ENCODE measurements at regions not wholly inside any gene's neighbourhood (a gene's known extent, or its start where the extent isn't known, plus 50 kb on each side); places are given as distances from the start of the nearest gene placed in this dataset.
"Not testable (repeated sequence)": the region's sequence is repeated elsewhere in the genome, so short reads cannot be mapped to it uniquely, and the experiment has no call there.

DNA sequence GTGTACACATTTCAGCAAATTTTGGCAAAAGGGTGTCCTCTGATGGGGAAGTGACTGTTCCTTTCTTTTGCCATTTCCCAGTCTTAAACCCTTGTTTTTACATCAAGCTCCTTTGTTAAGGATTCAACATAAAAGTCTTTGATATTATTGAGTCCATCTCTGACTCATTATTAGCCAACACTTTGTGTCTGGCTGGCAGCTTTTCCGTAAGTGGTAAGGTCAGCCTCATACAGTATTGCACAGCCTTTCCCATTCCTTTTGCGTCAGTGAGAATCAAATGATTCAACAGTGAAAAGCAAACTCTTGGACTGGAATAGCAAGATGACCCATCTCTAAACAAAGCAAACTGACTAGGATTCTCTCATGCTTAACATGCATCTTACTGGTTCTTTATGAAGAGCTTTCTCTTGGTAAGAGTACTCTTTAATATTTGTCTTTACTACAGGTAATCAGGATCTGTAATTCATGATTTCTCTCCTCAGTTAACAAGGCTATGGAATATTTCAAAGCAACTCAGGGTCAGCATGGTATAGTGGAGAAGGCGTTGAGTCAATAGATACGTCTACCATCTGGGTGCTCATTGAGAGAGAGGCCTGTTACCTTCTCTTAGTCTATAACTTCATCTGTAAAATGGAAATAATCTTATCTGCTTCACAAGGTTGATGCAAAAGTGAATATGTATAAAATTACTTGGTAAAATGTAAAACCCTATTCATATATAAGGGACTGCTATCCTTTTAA is 183.6 kb downstream of the PRL start:
- Mint-ChIP-seq H3K27ac (no peak overlapping the region), H3K9me3 (no peaks in the 10 kb centered on the region), H3K27me3 (ENCODE audit: low read depth in 3 of 3) (no peaks in the 10 kb centered on the region), H3K4me1 (no peaks in the 10 kb centered on the region), H3K4me3 (no peak overlapping the region), H3K36me3 (no peaks in the 10 kb centered on the region)
- no peak for DNase-seq

DNA sequence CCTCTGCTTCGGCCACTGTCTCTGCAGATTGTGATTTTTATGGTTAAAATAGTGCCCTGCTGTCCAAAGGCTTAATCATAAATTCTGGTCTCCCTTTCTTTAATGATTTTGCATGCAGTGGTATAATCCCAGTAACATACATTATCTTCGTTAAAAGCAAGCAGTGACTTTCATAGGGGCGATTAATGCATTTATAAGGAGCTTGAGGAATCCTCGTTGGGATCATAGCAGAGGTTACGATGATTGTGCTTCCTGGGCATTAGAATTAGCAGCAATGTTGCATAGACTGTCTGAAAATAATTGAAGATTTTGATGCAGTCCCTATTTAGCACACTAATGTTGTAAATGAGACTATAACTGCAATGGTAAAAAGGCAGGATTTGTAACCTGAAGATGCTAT is 181.3 kb downstream of the PRL start:
- Mint-ChIP-seq H3K27ac (no peak overlapping the region), H3K27me3 (ENCODE audit: low read depth in 3 of 3) (peaks cover 0 to 2% (median 0%) of the 10 kb centered on the region in 3 donors), H3K36me3 (no peaks in the 10 kb centered on the region), H3K4me1 (no peaks in the 10 kb centered on the region), H3K9me3 (peaks cover 0 to 7% (median under 1%) of the 10 kb centered on the region in 6 donors), H3K4me3 (no peak overlapping the region)
- no peak for DNase-seq

DNA sequence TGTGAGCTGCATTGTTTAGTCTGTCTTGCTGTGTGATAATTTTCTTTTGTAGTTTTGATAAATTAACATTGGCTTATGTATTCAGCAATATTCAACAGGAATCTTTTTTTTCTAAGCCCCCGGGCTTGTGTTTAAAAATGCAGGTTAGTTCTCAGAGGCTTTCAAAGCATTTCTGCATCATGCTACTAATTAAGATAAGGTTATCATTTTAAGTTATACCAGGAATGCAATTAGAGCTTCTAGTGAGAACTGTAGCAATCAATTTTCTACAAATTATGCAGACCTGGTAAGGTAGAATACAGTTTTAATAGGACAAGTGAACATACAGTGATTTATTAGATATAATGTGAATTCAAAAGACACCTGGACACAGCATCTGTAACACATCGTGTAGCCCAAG is 179.2 kb downstream of the PRL start:
- H3K27me3 Mint-ChIP-seq (ENCODE audit: low read depth in 3 of 3), result peaks cover 0 to 2% (median 0%) of the 10 kb centered on the region in 3 donors
- no peak overlapping the region for H3K27ac Mint-ChIP-seq
- no peaks in the 10 kb centered on the region for H3K4me1 Mint-ChIP-seq
- no peaks in the 10 kb centered on the region for H3K36me3 Mint-ChIP-seq
- DNase-seq, result no peak
- peaks cover 0 to 7% (median under 1%) of the 10 kb centered on the region in 6 donors for H3K9me3 Mint-ChIP-seq
- H3K4me3 Mint-ChIP-seq, result no peak overlapping the region

DNA sequence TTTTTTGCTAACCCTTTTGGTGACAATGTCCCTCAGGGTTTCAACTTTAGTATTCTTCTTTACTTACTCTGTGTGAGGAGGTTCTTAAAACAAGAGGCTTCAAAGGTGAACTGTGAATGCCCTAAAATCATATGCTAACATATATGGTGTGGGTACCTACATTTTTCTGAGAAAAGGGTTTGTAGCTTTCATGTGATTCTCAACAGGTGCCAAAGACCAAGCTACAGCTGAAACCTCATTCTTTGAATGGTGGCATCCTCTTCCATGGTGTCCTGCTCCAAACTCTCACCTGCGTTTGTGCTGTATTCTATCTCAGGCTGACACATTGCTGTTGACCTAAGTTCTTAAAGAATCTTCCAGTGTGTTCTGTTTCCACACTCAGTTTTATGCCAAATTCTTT is 177.3 kb downstream of the PRL start:
- Mint-ChIP-seq H3K27me3 (ENCODE audit: low read depth in 3 of 3) (peaks cover 0 to 2% (median 0%) of the 10 kb centered on the region in 3 donors), H3K4me1 (no peaks in the 10 kb centered on the region), H3K9me3 (peaks cover 0 to 7% (median under 1%) of the 10 kb centered on the region in 6 donors), H3K27ac (no peak overlapping the region), H3K4me3 (no peak overlapping the region), H3K36me3 (no peaks in the 10 kb centered on the region)
- DNase-seq, result no peak

DNA sequence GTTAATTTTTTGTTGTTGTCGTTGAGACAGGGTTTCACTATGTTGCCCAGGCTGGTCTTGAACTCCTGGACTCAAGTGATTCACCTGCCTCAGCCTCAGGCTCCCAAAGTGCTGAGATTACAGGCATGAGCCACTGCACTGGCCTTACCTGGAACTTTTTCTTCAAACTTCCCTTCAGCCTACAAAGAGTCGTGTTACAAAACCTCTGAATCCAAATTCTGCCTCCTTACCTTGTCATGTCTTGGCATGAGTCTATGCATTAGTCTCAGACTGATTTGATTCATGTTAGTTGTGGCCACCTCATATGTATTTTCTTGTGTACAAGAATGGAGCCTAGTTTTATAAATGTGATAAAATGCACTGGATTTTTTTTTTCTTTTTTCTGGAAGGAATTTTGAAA is 172.1 kb downstream of the PRL start:
- Mint-ChIP-seq H3K27ac (no peak overlapping the region), H3K4me3 (no peak overlapping the region)

DNA sequence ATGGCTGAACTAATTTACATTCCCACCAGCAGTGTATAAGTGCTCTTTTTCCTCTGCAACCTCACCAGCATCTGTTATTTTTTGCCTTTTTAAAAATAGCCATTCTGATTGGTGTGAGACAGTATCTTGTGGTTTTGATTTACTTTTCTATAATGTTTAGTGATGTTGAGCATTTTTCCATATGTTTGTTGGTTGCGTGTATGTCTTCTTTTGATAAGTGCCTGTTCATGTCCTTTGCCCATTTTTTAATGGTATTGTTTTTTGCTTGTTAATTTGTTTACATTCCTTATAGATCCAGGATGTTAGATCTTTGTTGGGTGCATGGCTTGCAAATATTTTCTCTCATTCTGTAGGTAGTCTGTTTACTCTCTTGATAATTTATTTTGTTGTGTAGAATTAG is 169.9 kb downstream of the PRL start:
- Mint-ChIP-seq H3K36me3 (peaks cover 0 to 3% (median 0%) of the 10 kb centered on the region in 3 donors), H3K27me3 (ENCODE audit: low read depth in 3 of 3) (peaks cover 0 to 3% (median 1%) of the 10 kb centered on the region in 3 donors), H3K9me3 (peaks cover 1 to 8% (median 4%) of the 10 kb centered on the region in 6 donors), H3K4me1 (no peaks in the 10 kb centered on the region), H3K4me3 (no peak overlapping the region), H3K27ac (no peak overlapping the region)
- DNase-seq, result no peak

More for the DNA sequence above, 172.1 kb downstream of the PRL start:
- no peaks in the 10 kb centered on the region for H3K27me3 Mint-ChIP-seq (ENCODE audit: low read depth in 3 of 3)
- H3K4me1 Mint-ChIP-seq, result no peaks in the 10 kb centered on the region
- DNase-seq, result no peak
- H3K9me3 Mint-ChIP-seq, result peaks cover 0 to 6% (median under 1%) of the 10 kb centered on the region in 6 donors
- H3K36me3 Mint-ChIP-seq, result no peaks in the 10 kb centered on the region

DNA sequence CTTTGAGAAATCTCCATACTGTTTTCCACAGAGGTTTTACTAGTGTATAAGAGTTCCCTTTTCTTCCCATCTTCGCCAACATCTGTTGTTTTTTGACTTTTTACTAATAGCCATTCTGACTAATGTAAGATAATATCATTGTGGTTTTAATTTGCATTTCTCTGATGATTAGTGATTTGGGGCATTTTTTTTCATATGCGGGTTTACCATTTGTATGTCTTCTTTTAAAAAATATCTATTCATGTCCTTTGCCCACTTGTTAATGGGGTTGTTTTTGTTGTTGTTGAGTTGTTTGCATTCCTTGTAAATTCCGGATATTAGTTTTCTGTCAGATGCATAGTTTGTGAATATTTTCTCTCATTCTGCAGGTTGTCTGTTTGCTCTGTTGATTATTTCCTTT is 167.1 kb downstream of the PRL start:
- Mint-ChIP-seq H3K4me3 (no peak overlapping the region), H3K4me1 (no peaks in the 10 kb centered on the region), H3K36me3 (peaks cover 0 to 3% (median 0%) of the 10 kb centered on the region in 3 donors), H3K9me3 (peaks cover 1 to 11% (median 5%) of the 10 kb centered on the region in 6 donors), H3K27ac (no peak overlapping the region), H3K27me3 (ENCODE audit: low read depth in 3 of 3) (peaks cover 0 to 3% (median 1%) of the 10 kb centered on the region in 3 donors)
- DNase-seq, result no peak

DNA sequence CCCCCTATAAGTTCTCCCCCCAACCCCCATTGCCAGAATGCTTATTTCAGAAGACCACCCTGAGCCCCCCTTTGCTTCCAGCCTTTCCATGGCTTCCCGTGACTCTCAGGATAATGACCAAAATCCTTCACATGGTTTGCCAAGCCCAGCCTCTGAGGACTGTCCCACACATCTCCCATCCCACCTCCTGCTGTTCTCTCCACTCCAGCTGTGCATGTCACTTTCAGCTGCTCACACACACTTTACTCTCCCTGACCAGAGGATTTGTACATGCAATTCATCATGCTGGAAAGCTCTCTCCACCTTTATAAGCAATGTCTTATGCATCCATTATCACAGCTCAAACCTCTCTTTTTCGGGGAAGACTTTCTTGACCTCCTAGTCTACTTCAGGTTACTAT is 164.2 kb downstream of the PRL start:
- H3K4me3 Mint-ChIP-seq, result no peak overlapping the region
- H3K27ac Mint-ChIP-seq, result no peak overlapping the region
- H3K27me3 Mint-ChIP-seq (ENCODE audit: low read depth in 3 of 3), result peaks cover 0 to 3% (median 1%) of the 10 kb centered on the region in 3 donors
- no peak for DNase-seq
- peaks cover 0 to 15% (median 5%) of the 10 kb centered on the region in 6 donors for H3K9me3 Mint-ChIP-seq
- H3K4me1 Mint-ChIP-seq, result no peaks in the 10 kb centered on the region
- peaks cover 0 to 3% (median 0%) of the 10 kb centered on the region in 3 donors for H3K36me3 Mint-ChIP-seq

DNA sequence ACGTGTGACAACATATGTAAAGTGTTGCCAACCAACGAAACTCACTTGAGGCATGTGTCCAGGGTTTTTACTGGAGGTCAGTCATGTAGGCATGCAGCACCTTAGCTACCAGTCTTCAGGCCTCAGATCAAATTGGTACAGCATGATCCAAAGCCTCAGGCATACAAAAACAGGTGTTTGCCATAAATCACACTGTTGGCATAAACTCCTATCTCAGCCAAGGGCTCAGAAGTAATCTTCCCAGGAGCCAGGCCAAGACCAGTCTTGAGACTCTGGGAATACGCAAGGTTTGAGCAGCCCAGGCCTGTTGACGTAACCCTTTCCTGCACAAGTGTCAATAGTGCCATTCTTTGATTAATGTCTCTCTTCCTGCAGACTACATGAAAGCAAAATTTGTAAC is 163.5 kb downstream of the PRL start:
- Mint-ChIP-seq H3K9me3 (peaks cover 0 to 15% (median 5%) of the 10 kb centered on the region in 6 donors), H3K27ac (no peak overlapping the region), H3K4me1 (no peaks in the 10 kb centered on the region), H3K27me3 (ENCODE audit: low read depth in 3 of 3) (peaks cover 0 to 3% (median 1%) of the 10 kb centered on the region in 3 donors), H3K36me3 (peaks cover 0 to 3% (median 0%) of the 10 kb centered on the region in 3 donors), H3K4me3 (no peak overlapping the region)
- DNase-seq, result no peak

DNA sequence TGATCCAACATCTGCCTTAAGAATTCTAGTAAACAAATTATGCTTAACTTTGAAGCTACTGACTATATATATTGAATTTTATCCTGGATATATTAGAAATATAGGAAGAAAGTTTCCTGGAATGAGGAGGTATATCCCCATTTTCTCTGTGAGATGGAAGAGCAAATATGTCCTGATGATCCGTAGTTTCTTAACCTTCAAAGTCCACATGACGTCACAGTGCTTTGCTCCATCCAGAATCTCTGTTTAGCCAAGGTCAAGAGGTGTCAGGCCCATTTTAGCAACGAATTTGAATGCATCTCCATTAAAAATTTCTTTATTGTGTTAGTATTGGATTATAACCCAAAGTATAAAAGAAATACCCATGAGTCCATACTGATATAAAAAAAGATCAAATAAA is 162.5 kb downstream of the PRL start:
- peaks cover 0 to 3% (median 0%) of the 10 kb centered on the region in 3 donors for H3K36me3 Mint-ChIP-seq
- H3K27me3 Mint-ChIP-seq (ENCODE audit: low read depth in 3 of 3), result peaks cover 0 to 3% (median 1%) of the 10 kb centered on the region in 3 donors
- H3K4me1 Mint-ChIP-seq, result no peaks in the 10 kb centered on the region
- H3K9me3 Mint-ChIP-seq, result peaks cover 0 to 14% (median 5%) of the 10 kb centered on the region in 6 donors
- no peak for DNase-seq
- no peak overlapping the region for H3K27ac Mint-ChIP-seq
- no peak overlapping the region for H3K4me3 Mint-ChIP-seq

DNA sequence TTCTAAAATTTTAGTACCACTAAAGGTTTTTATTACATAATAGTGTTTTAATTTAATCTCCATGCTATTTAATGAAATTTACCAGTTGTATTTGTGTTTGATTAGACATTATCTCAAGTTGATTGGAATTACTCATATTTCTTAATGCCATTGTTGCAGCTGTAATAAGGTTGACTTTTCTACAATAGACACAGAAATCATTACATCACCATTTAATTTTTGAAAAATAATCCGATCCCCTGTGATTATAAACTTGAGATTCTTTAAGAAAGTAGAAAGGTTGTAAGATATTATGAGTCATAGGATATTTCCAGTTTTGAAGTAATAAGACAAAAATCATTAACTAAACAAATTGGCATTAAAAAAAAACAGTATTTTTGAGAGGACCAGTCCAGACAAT is 161.4 kb downstream of the PRL start:
- DNase-seq, result no peak
- H3K4me3 Mint-ChIP-seq, result no peak overlapping the region

DNA sequence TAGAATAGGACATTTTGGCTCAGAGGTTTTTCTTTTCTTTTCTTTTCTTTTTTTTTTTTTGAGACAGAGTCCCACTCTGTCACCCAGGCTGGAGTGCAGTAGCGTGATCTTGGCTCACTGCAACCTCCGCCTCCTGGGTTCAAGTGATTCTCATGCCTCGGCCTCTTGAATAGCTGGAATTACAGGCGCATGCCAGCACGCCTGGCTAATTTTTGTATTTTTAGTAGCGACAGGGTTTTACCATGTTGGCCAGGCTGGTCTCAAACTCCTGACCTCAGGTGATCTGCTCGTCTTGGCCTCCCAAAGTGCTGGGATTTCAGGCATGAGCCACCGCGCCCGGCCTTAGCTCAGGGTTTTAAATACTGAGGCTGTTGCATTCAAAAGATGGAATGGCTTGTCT is 156.1 kb downstream of the PRL start:
- DNase-seq; H3K4me1 Mint-ChIP-seq; H3K36me3 Mint-ChIP-seq; H3K9me3 Mint-ChIP-seq; H3K4me3 Mint-ChIP-seq; H3K27me3 Mint-ChIP-seq (ENCODE audit: low read depth in 3 of 3); H3K27ac Mint-ChIP-seq: not testable (repeated sequence)

More for the DNA sequence above, 161.4 kb downstream of the PRL start:
- Mint-ChIP-seq H3K4me1 (no peaks in the 10 kb centered on the region), H3K36me3 (peaks cover 0 to 3% (median 0%) of the 10 kb centered on the region in 3 donors), H3K27me3 (ENCODE audit: low read depth in 3 of 3) (peaks cover 0 to 3% (median 1%) of the 10 kb centered on the region in 3 donors), H3K9me3 (peaks cover 0 to 11% (median 5%) of the 10 kb centered on the region in 6 donors), H3K27ac (no peak overlapping the region)

DNA sequence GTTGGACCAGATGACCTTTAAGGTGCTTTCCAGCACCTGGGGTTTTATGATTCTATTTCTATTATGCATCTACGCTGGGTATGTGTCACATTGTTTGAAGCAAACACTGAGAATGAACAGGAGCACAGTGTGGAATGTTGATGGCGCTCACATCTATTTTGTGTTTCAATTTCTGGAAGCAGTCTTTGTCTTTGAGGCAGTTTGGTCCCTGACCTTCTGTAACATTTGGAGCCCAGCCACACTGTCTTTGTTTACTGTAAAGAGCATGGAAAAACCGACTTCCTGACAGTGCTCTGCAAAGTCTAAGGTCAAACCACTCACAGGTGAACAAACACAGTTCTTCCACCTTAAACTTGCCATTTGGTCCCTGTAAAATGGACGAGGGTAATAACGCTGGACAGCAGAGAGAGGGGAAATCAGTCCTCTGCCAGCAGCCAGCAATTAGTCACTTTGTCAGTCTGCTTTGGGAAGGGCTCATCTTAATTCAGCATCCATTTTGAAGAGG is 155.5 kb downstream of the PRL start:
- no peak overlapping the region for H3K4me3 Mint-ChIP-seq
- peaks cover 3 to 5% of the 10 kb centered on the region in 2 donors for H3K4me1 Mint-ChIP-seq
- DNase-seq, result no peak
- H3K36me3 Mint-ChIP-seq, result no peaks in the 10 kb centered on the region
- peaks cover 0 to 6% (median 2%) of the 10 kb centered on the region in 6 donors for H3K9me3 Mint-ChIP-seq
- no peak overlapping the region for H3K27ac Mint-ChIP-seq
- H3K27me3 Mint-ChIP-seq (ENCODE audit: low read depth in 3 of 3), result peaks cover 0 to 6% (median 0%) of the 10 kb centered on the region in 3 donors

DNA sequence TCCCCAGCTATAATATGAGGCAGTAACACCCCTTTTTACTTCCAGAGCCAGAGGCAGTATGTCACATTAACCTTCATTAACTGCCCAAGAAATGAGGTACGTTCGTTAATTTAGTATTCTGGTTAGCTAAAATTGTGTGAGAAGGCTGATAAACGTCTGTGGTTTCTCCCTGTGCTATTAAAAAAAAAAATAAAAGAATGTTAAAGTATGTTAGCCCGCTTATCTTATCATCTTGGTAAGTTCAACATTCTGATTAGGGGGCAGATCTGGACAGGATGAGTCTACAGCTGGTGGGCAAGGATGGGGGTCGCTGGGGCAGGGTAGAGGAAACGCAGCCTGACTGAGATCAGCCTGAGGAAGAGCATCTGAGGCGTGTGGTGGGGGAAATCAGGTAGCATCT is 154.0 kb downstream of the PRL start:
- Mint-ChIP-seq H3K36me3 (no peaks in the 10 kb centered on the region), H3K4me3 (no peak overlapping the region), H3K27ac (no peak overlapping the region), H3K9me3 (peaks cover 0 to 6% (median under 1%) of the 10 kb centered on the region in 6 donors), H3K27me3 (ENCODE audit: low read depth in 3 of 3) (peaks cover 2 to 10% (median 5%) of the 10 kb centered on the region in 3 donors), H3K4me1 (peaks cover 11 to 18% of the 10 kb centered on the region in 2 donors)
- DNase-seq, result no peak

Measured in immature natural killer cell (primary cell).